HepG2 (cell line): ENCODE measurements at regions not wholly inside any gene's neighbourhood (a gene's known extent, or its start where the extent isn't known, plus 50 kb on each side); places are given as distances from the start of the nearest gene placed in this dataset.
A peak's percentile ranks its signal among the peaks of the same experiment; 100 is the strongest.

ENCODE experiments used
- ATAC-seq: fragments of 200-7000 bp; cut with Tn5 transposase; 3 replicates; pipeline ENCODE4 v1.9.1; 2020; ENCODE audit warnings: mild to moderate bottlenecking, moderate library complexity
- BruUV-seq: library from RNA; stranded (reverse); fragments of 400-500 nt; replicated peaks from 2 replicates; lab custom pipeline; 2021; lab: Mats Ljungman, UMichigan
- CTCF ChIA-PET: fragments of 300-600 bp; formaldehyde crosslinking; extraction: SDS; loops from one replicate; lab custom pipeline; 2021; ENCODE audit warnings: low total read pairs, inconsistent platforms, low intra/inter-chr PET ratio; lab: Yijun Ruan, JAX
- POLR2A ChIA-PET: fragments of 350-600 bp; sonication (Branson Sonifier 250); formaldehyde crosslinking; loops from one replicate; lab custom pipeline; 2020; ENCODE audit warnings: antibody characterized with exemption, inconsistent platforms; lab: Yijun Ruan, JAX
- DNase-seq: peaks from one replicate; pipeline ENCODE4 v3.0.0-alpha.2; 2015; ENCODE audit warnings: low spot score
- FAIRE-seq: peaks from 3 replicates; lab custom pipeline; 2011; peaks lifted over from hg19 to GRCh38; lab: Jason Lieb, UNC
- H2AFZ ChIP-seq: one replicate; pipeline ENCODE4 v1.6.1; 2011; ENCODE audit warnings: low read length, inconsistent platforms
- H3K27ac ChIP-seq: fragments of 300-600 bp; 3 replicates; pipeline ENCODE4 v1.8.0; 2011; ENCODE audit warnings: mixed run types, mild to moderate bottlenecking, mixed read lengths, low read length, inconsistent platforms; ENCODE audit not compliant: insufficient read depth; ENCODE audit errors: extremely low read length
- H3K27me3 ChIP-seq, 2 experiments: fragments of 200-600 bp in 1 of 2; 2 replicates in 1 of 2; 3 replicates in 1 of 2; pipeline versions ENCODE4 v1.6.0 to v1.8.0; 2011; ENCODE audit warnings: low read length in 2 of 2, mild to moderate bottlenecking in 2 of 2, moderate library complexity in 2 of 2, inconsistent platforms in 1 of 2; ENCODE audit not compliant: insufficient read depth in 2 of 2, control insufficient read depth in 1 of 2
- H3K36me3 ChIP-seq, 2 experiments: fragments of 200-600 bp in 1 of 2; replicated peaks in 1 of 2; 2 replicates in 1 of 2; 3 replicates in 1 of 2; pipeline versions ENCODE4 v1.5.1 to v1.8.0; 2011; ENCODE audit warnings: low read length in 2 of 2, inconsistent platforms in 1 of 2; ENCODE audit not compliant: insufficient read depth in 2 of 2, control insufficient read depth in 1 of 2
- H3K4me1 ChIP-seq: 2 replicates; pipeline ENCODE4 v1.5.1; 2012; ENCODE audit warnings: low read length, inconsistent platforms; ENCODE audit not compliant: insufficient read depth
- H3K4me2 ChIP-seq: 2 replicates; pipeline ENCODE4 v1.6.0; 2011; ENCODE audit warnings: low read depth, low read length, inconsistent platforms
- H3K4me3 ChIP-seq, 3 experiments: fragments of 200-600 bp in 1 of 3; sonication (generic), shearing (Covaris generic) in 1 of 3; replicated peaks in 1 of 3; 2 replicates each; pipeline ENCODE4 v1.5.1; 2011 to 2016; ENCODE audit warnings: low read length in 3 of 3, inconsistent platforms in 2 of 3, low read depth in 2 of 3, mild to moderate bottlenecking in 2 of 3, control low read depth in 1 of 3, mixed read lengths in 1 of 3; ENCODE audit not compliant: insufficient read depth in 1 of 3
- H3K79me2 ChIP-seq: one replicate; pipeline ENCODE4 v1.6.1; 2011; ENCODE audit warnings: low read length, inconsistent platforms; ENCODE audit not compliant: insufficient read depth
- H3K9ac ChIP-seq: 2 replicates; pipeline ENCODE4 v1.6.0; 2011; ENCODE audit warnings: mild to moderate bottlenecking, low read depth, low read length, inconsistent platforms; ENCODE audit not compliant: insufficient read depth
- H3K9me3 ChIP-seq: 2 replicates; pipeline ENCODE4 v1.5.1; 2012; ENCODE audit warnings: mild to moderate bottlenecking, low read length
- H4K20me1 ChIP-seq: 2 replicates; pipeline ENCODE4 v1.6.0; 2011; ENCODE audit warnings: inconsistent platforms, mild to moderate bottlenecking, low read length, moderate library complexity; ENCODE audit not compliant: insufficient read depth
- JUN ChIP-seq: sonication (generic); formaldehyde crosslinking; IDR thresholded peaks from 2 replicates; pipeline ENCODE4 v1.4.0; 2020; ENCODE audit warnings: mild to moderate bottlenecking, missing genetic modification reagents
- KMT2A ChIP-seq: sonication (generic); formaldehyde crosslinking; IDR thresholded peaks from 2 replicates; pipeline ENCODE4 v1.4.0; 2020; ENCODE audit warnings: missing genetic modification reagents
- RAD21 ChIP-seq: fragments of 450-650 bp; formaldehyde crosslinking; IDR thresholded peaks from 2 replicates; pipeline ENCODE4 v1.5.0; 2020; ENCODE audit warnings: mild to moderate bottlenecking
- RFXANK ChIP-seq: IDR thresholded peaks from 2 replicates; pipeline ENCODE4 v1.6.1; 2016
- ZFX ChIP-seq: sonication (generic); formaldehyde crosslinking; IDR thresholded peaks from 2 replicates; pipeline ENCODE4 v1.4.0; 2020; ENCODE audit warnings: mild to moderate bottlenecking, low read depth, missing genetic modification reagents, moderate library complexity
- ZNF296 ChIP-seq: sonication (generic); formaldehyde crosslinking; conservative IDR thresholded peaks from 2 replicates; pipeline ENCODE4 v1.5.0; 2020; ENCODE audit warnings: mild to moderate bottlenecking, missing genetic modification reagents
- WGBS: methylation state at CpG from one replicate; pipeline ENCODE4 v1.1.6; 2017; ENCODE audit warnings: low lambda C conversion rate; 5-methylcytosine and 5-hydroxymethylcytosine counted together
- in situ Hi-C: cut with HindIII; loops from 2 replicates; pipeline ENCODE4 v1.10.0; 2017; ENCODE audit warnings: low pct_unique_long_range_greater_than_20kb; ENCODE audit not compliant: extremely low pct_ligation_motif_present
- intact Hi-C: fragments of 100-400 bp; cut with micrococcal nuclease; formaldehyde crosslinking; loops from one replicate; pipeline ENCODE4 v1.10.0; 2022; ENCODE audit not compliant: unreplicated experiment
- TF ChIP-seq, protein P1 (sequence below): sonication (generic); formaldehyde crosslinking; IDR thresholded peaks from 2 replicates; pipeline ENCODE4 v1.4.0; 2020; ENCODE audit warnings: missing genetic modification reagents
- TF ChIP-seq, protein P2 (sequence below): sonication (generic); formaldehyde crosslinking; IDR thresholded peaks from 2 replicates; pipeline ENCODE4 v1.4.0; 2020; ENCODE audit warnings: mild to moderate bottlenecking, missing genetic modification reagents
- TF ChIP-seq, protein P3 (sequence below): IDR thresholded peaks from 2 replicates; pipeline ENCODE4 v1.6.1; 2016; ENCODE audit warnings: missing biosample characterization, missing genetic modification reagents, low read depth

DNA sequence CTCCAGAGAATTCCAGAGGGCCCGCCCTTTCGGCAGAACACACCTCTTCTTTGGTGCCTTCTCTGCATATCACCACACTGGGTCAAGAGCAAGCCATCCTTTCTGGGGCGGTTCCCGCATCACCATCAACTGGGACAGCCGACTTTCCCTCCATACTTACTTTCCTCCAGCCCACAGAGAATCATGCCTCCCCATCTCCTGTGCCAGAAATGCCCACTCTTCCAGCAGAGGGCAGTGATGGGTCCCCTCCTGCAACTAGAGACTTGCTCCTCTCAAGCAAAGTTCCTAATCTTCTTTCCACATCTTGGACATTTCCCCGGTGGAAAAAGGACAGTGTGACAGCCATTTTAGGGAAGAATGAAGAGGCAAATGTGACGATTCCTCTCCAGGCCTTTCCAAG is 157.7 kb downstream of the C11orf91 start (continued):
- TF ChIP-seq, protein P1, sequence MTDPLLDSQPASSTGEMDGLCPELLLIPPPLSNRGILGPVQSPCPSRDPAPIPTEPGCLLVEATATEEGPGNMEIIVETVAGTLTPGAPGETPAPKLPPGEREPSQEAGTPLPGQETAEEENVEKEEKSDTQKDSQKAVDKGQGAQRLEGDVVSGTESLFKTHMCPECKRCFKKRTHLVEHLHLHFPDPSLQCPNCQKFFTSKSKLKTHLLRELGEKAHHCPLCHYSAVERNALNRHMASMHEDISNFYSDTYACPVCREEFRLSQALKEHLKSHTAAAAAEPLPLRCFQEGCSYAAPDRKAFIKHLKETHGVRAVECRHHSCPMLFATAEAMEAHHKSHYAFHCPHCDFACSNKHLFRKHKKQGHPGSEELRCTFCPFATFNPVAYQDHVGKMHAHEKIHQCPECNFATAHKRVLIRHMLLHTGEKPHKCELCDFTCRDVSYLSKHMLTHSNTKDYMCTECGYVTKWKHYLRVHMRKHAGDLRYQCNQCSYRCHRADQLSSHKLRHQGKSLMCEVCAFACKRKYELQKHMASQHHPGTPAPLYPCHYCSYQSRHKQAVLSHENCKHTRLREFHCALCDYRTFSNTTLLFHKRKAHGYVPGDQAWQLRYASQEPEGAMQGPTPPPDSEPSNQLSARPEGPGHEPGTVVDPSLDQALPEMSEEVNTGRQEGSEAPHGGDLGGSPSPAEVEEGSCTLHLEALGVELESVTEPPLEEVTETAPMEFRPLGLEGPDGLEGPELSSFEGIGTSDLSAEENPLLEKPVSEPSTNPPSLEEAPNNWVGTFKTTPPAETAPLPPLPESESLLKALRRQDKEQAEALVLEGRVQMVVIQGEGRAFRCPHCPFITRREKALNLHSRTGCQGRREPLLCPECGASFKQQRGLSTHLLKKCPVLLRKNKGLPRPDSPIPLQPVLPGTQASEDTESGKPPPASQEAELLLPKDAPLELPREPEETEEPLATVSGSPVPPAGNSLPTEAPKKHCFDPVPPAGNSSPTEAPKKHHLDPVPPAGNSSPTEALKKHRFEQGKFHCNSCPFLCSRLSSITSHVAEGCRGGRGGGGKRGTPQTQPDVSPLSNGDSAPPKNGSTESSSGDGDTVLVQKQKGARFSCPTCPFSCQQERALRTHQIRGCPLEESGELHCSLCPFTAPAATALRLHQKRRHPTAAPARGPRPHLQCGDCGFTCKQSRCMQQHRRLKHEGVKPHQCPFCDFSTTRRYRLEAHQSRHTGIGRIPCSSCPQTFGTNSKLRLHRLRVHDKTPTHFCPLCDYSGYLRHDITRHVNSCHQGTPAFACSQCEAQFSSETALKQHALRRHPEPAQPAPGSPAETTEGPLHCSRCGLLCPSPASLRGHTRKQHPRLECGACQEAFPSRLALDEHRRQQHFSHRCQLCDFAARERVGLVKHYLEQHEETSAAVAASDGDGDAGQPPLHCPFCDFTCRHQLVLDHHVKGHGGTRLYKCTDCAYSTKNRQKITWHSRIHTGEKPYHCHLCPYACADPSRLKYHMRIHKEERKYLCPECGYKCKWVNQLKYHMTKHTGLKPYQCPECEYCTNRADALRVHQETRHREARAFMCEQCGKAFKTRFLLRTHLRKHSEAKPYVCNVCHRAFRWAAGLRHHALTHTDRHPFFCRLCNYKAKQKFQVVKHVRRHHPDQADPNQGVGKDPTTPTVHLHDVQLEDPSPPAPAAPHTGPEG (CRISPR knock-in tag) = no peak
- no peak for TF ChIP-seq RFXANK
- 0 out of 2 replicates have a peak, but pooled peaks have one; percentile 20 for TF ChIP-seq RAD21 (CRISPR knock-in tag)

DNA sequence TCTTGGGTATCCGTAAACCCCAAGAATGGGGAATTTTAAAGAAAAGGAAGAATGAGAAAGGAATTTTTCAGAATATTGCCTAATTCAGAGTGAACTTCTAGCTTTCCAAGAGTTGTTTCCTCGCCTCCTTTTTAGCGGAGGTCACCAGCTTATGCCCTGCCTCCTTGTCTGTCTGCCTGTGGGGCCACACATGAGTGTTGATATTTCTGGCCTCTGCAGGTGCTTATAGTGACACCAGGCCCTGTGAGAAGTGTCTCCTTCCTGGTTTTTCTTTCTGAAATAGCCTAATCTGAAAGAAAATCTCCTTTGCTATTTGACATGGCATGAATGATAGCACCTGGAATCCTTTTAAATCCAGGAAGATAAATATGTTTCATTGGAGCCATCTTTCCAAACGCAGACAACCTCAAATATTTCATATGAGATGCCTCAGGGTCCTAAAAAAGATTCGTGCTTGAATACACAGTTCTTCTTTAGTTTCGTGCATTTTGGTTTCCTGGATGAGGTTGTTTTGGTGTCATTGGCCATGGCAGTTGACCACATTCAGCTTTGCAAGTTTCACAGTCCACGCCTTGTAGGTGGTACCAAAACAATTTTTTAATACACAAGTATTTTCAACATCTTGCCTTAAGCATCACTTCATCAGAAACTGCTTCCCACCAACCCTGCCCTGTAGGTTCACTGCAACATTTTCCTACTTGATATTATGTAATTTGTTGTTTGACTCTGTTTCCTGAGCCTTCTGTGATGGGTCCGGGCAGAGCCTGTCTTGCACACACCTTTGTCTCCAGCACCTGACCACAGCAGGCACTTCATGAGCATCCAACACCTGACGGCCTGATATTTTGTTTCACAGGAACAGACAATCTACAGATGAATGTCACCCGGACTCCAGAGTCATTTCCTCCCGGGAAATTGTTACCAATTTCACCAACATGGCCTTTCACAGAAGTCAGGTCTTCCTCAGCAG is 159.4 kb downstream of the C11orf91 start:
- in situ Hi-C loops = loop anchor here (5.0 kb wide), 1 partner anchor 146 kb away; no protein-coding TSS in a partner anchor
- FAIRE-seq = no peak
- BruUV-seq = no TSS peak
- TF ChIP-seq KMT2A (CRISPR knock-in tag) = no peak
- no peak for TF ChIP-seq JUN
- TF ChIP-seq ZFX = no peak
- TF ChIP-seq, protein P2, sequence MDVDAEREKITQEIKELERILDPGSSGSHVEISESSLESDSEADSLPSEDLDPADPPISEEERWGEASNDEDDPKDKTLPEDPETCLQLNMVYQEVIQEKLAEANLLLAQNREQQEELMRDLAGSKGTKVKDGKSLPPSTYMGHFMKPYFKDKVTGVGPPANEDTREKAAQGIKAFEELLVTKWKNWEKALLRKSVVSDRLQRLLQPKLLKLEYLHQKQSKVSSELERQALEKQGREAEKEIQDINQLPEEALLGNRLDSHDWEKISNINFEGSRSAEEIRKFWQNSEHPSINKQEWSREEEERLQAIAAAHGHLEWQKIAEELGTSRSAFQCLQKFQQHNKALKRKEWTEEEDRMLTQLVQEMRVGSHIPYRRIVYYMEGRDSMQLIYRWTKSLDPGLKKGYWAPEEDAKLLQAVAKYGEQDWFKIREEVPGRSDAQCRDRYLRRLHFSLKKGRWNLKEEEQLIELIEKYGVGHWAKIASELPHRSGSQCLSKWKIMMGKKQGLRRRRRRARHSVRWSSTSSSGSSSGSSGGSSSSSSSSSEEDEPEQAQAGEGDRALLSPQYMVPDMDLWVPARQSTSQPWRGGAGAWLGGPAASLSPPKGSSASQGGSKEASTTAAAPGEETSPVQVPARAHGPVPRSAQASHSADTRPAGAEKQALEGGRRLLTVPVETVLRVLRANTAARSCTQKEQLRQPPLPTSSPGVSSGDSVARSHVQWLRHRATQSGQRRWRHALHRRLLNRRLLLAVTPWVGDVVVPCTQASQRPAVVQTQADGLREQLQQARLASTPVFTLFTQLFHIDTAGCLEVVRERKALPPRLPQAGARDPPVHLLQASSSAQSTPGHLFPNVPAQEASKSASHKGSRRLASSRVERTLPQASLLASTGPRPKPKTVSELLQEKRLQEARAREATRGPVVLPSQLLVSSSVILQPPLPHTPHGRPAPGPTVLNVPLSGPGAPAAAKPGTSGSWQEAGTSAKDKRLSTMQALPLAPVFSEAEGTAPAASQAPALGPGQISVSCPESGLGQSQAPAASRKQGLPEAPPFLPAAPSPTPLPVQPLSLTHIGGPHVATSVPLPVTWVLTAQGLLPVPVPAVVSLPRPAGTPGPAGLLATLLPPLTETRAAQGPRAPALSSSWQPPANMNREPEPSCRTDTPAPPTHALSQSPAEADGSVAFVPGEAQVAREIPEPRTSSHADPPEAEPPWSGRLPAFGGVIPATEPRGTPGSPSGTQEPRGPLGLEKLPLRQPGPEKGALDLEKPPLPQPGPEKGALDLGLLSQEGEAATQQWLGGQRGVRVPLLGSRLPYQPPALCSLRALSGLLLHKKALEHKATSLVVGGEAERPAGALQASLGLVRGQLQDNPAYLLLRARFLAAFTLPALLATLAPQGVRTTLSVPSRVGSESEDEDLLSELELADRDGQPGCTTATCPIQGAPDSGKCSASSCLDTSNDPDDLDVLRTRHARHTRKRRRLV (CRISPR knock-in tag) = no peak
- TF ChIP-seq ZNF296 (CRISPR knock-in tag) = no peak
- TF ChIP-seq, protein P3, sequence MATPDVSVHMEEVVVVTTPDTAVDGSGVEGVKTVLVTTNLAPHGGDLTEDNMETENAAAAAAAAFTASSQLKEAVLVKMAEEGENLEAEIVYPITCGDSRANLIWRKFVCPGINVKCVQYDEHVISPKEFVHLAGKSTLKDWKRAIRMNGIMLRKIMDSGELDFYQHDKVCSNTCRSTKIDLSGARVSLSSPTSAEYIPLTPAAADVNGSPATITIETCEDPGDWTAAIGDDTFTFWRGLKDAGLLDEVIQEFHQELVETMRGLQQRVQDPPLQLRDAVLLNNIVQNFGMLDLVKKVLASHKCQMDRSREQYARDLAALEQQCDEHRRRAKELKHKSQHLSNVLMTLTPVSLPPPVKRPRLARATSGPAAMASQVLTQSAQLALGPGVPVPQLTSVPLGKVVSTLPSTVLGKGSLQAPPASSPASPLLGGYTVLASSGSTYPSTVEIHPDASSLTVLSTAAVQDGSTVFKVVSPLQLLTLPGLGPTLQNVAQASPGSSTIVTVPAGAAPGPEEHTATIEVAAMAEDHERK = no peak

More for the DNA sequence above, 159.4 kb downstream of the C11orf91 start:
- Histone ChIP-seq H3K27me3 (peaks cover 0 to 26% of the 10 kb centered on the region in 2 experiments; a peak in 3 of 5 replicates), H3K36me3 (no peaks in the 10 kb centered on the region), H3K79me2 (no peaks in the 10 kb centered on the region), H3K4me2 (no peak overlapping the region), H3K9ac (no peak overlapping the region), H3K27ac (no peak overlapping the region), H3K4me3 (no peak overlapping the region), H4K20me1 (no peaks in the 10 kb centered on the region), H3K4me1 (no peaks in the 10 kb centered on the region), H3K9me3 (no peaks in the 10 kb centered on the region), H2AFZ (no peak overlapping the region)
- DNase-seq = no peak
- POLR2A ChIA-PET = no interaction called here
- ATAC-seq = no peak
- WGBS = 10% methylated on average over 11 of the region's 11 CpGs
- CTCF ChIA-PET = no interaction called here
- intact Hi-C loops = no loop called here
